H1 (cell line): ENCODE measurements at regions not wholly inside any gene's neighbourhood (a gene's known extent, or its start where the extent isn't known, plus 50 kb on each side); places are given as distances from the start of the nearest gene placed in this dataset.

ENCODE experiments used
- E2F6 ChIP-seq: IDR thresholded peaks from 2 replicates; pipeline ENCODE4 v1.6.1; 2012; ENCODE audit warnings: inconsistent platforms
- SAP30 ChIP-seq: fragments of 300-600 bp; sonication (generic); IDR thresholded peaks from 2 replicates; pipeline ENCODE4 v1.7.1; 2012; ENCODE audit warnings: low read length, moderate library complexity, mild to moderate bottlenecking, inconsistent platforms; ENCODE audit not compliant: insufficient read depth, insufficient replicate concordance
- SIRT6 ChIP-seq: IDR thresholded peaks from one replicate; pipeline ENCODE4 v1.7.1; 2012; ENCODE audit warnings: low read length, inconsistent platforms
- TF ChIP-seq, protein P1 (sequence below): IDR thresholded peaks from 2 replicates; pipeline ENCODE4 v1.6.1; 2011; ENCODE audit warnings: low read depth, mild to moderate bottlenecking, low read length; ENCODE audit not compliant: insufficient read depth

GRCh38 chr4:181748581-181748980 is 494.6 kb upstream of the TENM3 start (continued):
- no peak for TF ChIP-seq SIRT6
- TF ChIP-seq, protein P1, sequence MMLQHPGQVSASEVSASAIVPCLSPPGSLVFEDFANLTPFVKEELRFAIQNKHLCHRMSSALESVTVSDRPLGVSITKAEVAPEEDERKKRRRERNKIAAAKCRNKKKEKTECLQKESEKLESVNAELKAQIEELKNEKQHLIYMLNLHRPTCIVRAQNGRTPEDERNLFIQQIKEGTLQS = no peak
- no peak for TF ChIP-seq E2F6
- TF ChIP-seq SAP30 = no peak
- TF ChIP-seq, all 59 proteins: peak for 0
